GM13976 (cell line): ENCODE measurements at regions not wholly inside any gene's neighbourhood (a gene's known extent, or its start where the extent isn't known, plus 50 kb on each side); places are given as distances from the start of the nearest gene placed in this dataset.
"Not testable (repeated sequence)": the region's sequence is repeated elsewhere in the genome, so short reads cannot be mapped to it uniquely, and the experiment has no call there.

Experiments
- DNase-seq: peaks from one replicate; pipeline ENCODE4 v3.0.0; 2012; ENCODE audit warnings: low spot score
- in situ Hi-C: fragments of 300-500 bp; cut with MboI; formaldehyde crosslinking; loops from one replicate; pipeline ENCODE4 v1.12.0; 2022; ENCODE audit warnings: low sequenced_read_pairs, mixed read lengths, inconsistent platforms; ENCODE audit not compliant: unreplicated experiment
- TF ChIP-seq, protein P1 (sequence below): IDR thresholded peaks from 2 replicates; pipeline ENCODE4 v1.5.1; 2012; ENCODE audit warnings: borderline replicate concordance, mild to moderate bottlenecking; ENCODE audit not compliant: insufficient read depth; ENCODE audit errors: extremely low read depth, missing control alignments, control extremely low read depth

DNA sequence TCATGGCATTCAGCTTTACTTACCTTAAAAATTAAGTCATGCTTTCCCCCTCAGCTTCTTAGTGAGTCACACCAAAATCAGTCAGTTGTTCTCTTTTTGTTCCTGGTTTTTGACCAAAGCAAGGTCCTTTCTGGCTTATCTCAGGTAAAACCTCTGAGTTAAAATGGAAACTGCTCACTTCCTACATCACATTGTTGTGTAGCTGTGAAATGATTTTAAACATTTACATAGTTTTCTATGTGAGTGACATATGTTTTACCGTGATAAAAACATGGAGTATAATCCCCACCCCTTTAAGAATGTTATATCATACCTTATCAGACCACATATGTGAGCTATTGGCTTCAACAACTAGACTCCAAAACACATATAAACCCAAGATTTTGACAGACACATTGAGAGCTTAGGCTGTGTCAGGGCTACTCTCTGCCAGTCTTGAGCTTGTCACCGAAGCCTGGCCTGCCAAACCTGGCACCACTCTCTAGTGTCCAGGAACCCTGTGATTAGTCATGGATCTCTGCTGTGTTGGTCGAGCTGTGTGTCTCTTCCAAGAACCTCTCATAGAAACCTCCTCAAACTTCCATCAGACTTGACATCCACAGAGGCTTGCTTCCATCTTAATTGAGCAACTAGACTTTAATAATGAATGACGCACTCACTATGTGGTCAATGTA lies 113.7 kb upstream of the FOXN2 start:
- DNase-seq, result peak; percentile 47
- TF ChIP-seq, protein P1, sequence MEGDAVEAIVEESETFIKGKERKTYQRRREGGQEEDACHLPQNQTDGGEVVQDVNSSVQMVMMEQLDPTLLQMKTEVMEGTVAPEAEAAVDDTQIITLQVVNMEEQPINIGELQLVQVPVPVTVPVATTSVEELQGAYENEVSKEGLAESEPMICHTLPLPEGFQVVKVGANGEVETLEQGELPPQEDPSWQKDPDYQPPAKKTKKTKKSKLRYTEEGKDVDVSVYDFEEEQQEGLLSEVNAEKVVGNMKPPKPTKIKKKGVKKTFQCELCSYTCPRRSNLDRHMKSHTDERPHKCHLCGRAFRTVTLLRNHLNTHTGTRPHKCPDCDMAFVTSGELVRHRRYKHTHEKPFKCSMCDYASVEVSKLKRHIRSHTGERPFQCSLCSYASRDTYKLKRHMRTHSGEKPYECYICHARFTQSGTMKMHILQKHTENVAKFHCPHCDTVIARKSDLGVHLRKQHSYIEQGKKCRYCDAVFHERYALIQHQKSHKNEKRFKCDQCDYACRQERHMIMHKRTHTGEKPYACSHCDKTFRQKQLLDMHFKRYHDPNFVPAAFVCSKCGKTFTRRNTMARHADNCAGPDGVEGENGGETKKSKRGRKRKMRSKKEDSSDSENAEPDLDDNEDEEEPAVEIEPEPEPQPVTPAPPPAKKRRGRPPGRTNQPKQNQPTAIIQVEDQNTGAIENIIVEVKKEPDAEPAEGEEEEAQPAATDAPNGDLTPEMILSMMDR, result no peak
- in situ Hi-C loops, result no loop called here

DNA sequence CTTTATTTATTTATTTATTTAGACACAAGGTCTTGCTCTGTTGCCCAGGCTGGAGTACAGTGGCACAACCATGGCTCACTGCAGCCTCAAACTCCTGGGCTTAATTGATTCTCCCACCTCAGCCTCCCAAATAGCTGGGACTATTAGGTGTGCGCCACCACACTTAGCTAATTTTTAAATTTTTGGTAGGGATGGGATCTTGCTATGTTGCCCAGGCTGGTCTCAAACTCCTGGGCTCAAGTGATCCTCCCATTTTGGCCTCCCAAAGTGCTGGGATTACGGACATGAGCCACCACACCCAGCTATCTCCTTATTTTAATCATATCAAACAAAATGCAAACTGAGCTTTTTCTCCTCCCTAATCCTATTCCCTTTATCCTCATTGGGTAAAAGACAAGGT lies 113.0 kb upstream of the FOXN2 start:
- in situ Hi-C loops, DNase-seq: not testable (repeated sequence)

DNA sequence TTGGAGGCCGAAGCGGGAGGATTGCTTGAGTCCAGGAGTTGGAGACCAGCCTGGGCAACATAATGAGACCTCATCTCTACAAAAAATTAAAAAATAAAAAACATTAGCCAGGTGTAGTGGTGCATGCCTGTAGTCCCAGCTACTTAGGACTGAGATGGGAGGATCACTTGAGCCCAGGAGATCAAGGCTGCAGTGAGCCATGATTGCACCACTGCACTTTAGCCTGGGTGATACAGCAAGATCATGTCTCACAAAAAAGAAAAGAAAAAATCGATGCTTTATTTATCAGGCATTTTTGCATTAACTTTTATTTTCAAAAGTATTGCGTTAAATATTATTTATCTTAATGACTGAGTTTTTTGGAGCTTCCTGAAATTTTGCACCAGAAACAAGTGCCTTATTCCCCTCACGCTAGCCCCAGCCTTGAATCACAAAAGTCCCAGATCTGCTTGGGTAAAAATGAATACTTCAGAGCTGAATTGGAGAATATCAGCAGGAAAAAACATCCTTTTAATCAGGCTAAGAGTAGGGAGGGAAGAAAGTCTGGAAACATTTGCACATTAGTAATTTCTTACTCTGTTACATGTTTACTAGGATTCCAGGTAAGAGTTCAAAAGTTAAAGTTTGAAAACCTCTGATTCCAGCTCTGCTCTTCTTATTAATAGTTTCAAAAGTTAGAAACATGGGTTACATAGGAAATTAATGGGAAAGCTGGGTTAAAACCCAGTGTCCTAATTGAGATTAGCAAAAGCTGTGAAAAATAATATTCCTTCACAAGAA lies 111.4 kb upstream of the FOXN2 start:
- no peak for DNase-seq
- in situ Hi-C loops, result no loop called here
- TF ChIP-seq, protein P1, result no peak

DNA sequence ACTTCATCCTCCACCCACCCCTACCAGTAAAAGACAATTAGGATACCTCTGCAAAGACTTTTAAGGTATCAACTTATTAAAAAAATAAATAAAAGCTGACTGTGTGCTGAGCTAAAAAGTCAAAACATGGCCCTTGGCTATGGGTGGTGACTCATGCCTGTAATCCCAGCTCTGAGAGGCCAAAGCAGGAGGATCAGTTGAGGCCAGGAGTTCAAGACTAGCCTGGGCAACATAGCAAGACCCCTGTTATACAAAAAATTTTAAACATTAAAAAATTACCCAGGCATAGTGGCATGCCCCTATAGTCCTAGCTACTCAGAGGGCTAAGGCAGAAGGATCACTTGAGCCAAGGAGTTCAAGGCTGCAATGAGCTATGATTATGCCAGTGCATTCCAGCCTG lies 110.8 kb upstream of the FOXN2 start:
- in situ Hi-C loops, result no loop called here
- DNase-seq, result no peak
- TF ChIP-seq, protein P1, result no peak

DNA sequence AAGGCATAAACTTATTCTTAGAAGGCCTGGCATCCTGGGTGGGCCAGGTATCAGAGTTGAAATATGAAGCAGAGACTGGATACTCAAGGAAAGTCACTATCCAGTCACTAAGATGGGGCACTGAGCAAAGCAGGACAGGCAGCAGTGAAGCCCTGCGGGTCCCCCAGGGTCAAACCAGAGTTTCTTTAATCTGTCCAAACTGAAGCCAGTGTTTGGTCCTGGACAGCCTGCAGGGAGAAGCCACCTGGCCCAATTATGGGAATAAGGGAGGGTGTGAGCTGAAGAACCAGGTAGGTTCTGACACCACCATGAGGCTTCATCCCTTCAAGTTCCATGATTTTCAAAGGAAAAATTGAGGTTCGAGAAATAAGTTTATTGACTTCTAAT lies 109.7 kb upstream of the FOXN2 start:
- TF ChIP-seq, protein P1, result no peak
- no peak for DNase-seq
- in situ Hi-C loops, result no loop called here

DNA sequence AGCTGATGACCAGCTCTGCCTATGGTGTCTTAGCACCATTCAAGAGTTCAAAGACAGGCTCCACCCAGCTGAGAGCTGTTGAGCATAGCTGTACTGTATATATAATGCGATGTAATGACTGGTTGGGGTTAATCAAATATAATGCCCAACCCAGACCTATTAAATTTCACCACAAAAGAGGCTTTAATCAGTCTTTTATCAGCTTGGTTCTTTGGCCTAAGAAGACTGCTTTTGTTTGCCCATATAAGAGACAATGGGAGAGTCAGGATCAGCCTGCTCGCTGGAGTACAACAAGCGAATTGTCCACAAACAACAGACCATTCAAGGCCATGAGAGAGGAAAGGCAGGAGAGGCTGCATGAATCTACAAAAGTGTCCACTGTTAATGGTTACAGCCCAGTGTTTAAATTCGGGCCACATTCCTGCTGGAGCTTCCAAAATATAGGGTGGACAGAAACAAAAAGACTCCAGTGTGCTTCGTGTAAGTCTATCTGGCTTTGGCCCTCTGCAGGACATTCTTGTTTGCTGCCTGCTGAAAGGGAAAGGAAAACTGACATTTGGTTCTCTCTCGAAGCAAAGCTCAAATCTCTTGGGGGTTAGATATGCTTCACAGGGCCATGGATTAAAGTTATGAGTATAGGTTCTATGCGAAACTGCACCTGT lies 109.2 kb upstream of the FOXN2 start:
- in situ Hi-C loops, result no loop called here
- TF ChIP-seq, protein P1, result no peak
- peak; percentile 27 for DNase-seq

DNA sequence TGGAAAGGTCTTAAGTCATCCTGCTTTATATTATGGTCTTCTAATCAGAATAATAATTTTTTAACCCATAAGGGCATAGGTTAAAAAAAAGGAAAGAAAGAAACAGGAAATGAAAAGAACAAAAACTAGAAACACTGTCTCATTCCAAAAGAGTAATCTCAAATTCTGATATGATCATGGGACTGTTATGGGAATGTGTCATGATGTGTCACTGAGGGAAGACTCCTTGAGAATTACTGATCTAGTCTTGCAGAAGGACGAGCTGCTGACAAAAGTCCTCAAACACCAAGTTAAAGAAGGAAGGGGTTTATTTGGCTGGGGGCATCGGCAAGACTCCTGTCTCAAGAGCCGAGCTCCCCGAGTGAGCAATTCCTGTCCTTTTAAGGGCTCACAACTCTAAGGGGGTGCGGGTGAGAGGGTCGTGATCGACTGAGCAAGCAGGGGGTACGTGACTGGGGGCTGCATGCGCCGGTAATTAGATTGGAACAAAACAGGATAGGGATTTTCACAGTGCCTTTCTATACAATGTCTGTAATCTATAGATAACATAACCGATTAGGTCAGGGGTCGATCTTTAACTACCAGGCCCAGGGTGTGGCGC lies 108.3 kb upstream of the FOXN2 start:
- DNase-seq, in situ Hi-C loops: not testable (repeated sequence)
